ENCODE measurements at regions not wholly inside any gene's neighbourhood (a gene's known extent, or its start where the extent isn't known, plus 50 kb on each side); places are given as distances from the start of the nearest gene placed in this dataset.
"Not testable (repeated sequence)": the region's sequence is repeated elsewhere in the genome, so short reads cannot be mapped to it uniquely, and the experiment has no call there.

DNA sequence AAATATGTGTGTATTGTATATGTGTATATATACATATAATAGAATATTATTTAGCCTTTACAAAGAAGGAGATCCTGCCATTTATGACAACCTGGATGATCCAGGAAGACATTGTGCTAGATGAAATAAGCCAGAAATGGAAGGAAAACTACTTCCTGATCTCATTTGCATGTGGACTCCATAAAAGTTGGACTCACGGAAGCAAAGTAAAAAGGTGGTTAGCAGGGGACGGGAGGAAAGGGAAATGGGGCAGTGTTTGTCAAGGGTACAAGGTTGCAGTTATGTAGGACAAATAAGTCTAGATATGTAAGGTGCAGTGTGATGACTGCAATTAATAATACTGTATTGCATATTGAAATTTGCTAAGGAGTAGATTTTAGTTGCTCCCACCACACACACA, 331.1 kb upstream of the FSTL5 start:
- no peak overlapping the region for H3K27ac ChIP-seq (ENCODE audit: low read depth, low read length)
- no peaks in the 10 kb centered on the region for H3K27me3 ChIP-seq (ENCODE audit: insufficient read depth, low read length)
- no peaks in the 10 kb centered on the region for H3K79me2 ChIP-seq (ENCODE audit: insufficient read depth, low read length)
- TF ChIP-seq, protein P1, sequence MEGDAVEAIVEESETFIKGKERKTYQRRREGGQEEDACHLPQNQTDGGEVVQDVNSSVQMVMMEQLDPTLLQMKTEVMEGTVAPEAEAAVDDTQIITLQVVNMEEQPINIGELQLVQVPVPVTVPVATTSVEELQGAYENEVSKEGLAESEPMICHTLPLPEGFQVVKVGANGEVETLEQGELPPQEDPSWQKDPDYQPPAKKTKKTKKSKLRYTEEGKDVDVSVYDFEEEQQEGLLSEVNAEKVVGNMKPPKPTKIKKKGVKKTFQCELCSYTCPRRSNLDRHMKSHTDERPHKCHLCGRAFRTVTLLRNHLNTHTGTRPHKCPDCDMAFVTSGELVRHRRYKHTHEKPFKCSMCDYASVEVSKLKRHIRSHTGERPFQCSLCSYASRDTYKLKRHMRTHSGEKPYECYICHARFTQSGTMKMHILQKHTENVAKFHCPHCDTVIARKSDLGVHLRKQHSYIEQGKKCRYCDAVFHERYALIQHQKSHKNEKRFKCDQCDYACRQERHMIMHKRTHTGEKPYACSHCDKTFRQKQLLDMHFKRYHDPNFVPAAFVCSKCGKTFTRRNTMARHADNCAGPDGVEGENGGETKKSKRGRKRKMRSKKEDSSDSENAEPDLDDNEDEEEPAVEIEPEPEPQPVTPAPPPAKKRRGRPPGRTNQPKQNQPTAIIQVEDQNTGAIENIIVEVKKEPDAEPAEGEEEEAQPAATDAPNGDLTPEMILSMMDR (IDR thresholded peaks at IDR 0.05; ENCODE audit: extremely low read depth, low read depth, low read length) = no peak
- no peaks in the 10 kb centered on the region for H4K20me1 ChIP-seq (ENCODE audit: insufficient read depth, low read length)
- DNase-seq (ENCODE audit: insufficient read length, low spot score, missing footprints) = no peak
- H3K4me1 ChIP-seq (ENCODE audit: insufficient read depth, low read length) = no peaks in the 10 kb centered on the region
- no peaks in the 10 kb centered on the region for H3K36me3 ChIP-seq (ENCODE audit: insufficient read depth, low read length)
- no peaks in the 10 kb centered on the region for H3K9me3 ChIP-seq (ENCODE audit: low read depth, low read length)
- H3K4me3 ChIP-seq (ENCODE audit: insufficient read depth, low read length) = no peak overlapping the region
- H2AFZ ChIP-seq (ENCODE audit: low read length) = no peak overlapping the region
- no peak overlapping the region for H3K4me2 ChIP-seq (ENCODE audit: insufficient read depth, low read length)

DNA sequence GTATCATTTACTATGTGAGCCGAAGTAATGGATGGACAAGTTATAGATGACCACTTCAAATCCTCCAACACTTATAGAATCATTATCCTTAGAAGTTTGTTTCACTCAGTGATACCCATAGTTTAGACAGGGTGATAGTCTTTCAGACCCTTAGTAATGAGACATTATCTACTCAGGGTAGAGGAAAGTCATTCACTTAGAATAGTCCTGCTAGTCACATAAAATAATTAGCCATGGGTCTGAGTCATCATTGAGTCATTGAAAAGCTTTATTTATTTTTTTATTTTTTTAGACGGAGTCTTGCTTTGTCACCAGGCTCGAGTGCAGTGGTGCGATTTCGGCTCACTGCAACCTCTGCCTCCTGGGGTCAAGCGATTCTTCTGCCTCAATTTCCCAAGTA, 321.7 kb upstream of the FSTL5 start:
- no peak for DNase-seq (ENCODE audit: insufficient read length, low spot score, missing footprints)

GRCh38 chr4:162475246-162475645, 311.4 kb upstream of the FSTL5 start:
- H3K4me2 ChIP-seq (ENCODE audit: insufficient read depth, low read length) = no peak overlapping the region
- TF ChIP-seq, protein P1 (IDR thresholded peaks at IDR 0.05; ENCODE audit: extremely low read depth, low read depth, low read length) = no peak
- no peak for DNase-seq (ENCODE audit: insufficient read length, low spot score, missing footprints)
- no peaks in the 10 kb centered on the region for H3K27me3 ChIP-seq (ENCODE audit: insufficient read depth, low read length)
- no peaks in the 10 kb centered on the region for H3K36me3 ChIP-seq (ENCODE audit: insufficient read depth, low read length)
- H3K4me3 ChIP-seq (ENCODE audit: insufficient read depth, low read length) = no peak overlapping the region
- H3K9me3 ChIP-seq (ENCODE audit: low read depth, low read length) = no peaks in the 10 kb centered on the region
- H3K79me2 ChIP-seq (ENCODE audit: insufficient read depth, low read length) = no peaks in the 10 kb centered on the region
- no peak overlapping the region for H3K27ac ChIP-seq (ENCODE audit: low read depth, low read length)
- no peaks in the 10 kb centered on the region for H4K20me1 ChIP-seq (ENCODE audit: insufficient read depth, low read length)
- no peak overlapping the region for H2AFZ ChIP-seq (ENCODE audit: low read length)
- H3K4me1 ChIP-seq (ENCODE audit: insufficient read depth, low read length) = no peaks in the 10 kb centered on the region

More for the DNA sequence above, 321.7 kb upstream of the FSTL5 start:
- no peaks in the 10 kb centered on the region for H3K4me1 ChIP-seq (ENCODE audit: insufficient read depth, low read length)
- no peak overlapping the region for H3K4me2 ChIP-seq (ENCODE audit: insufficient read depth, low read length)
- no peaks in the 10 kb centered on the region for H3K9me3 ChIP-seq (ENCODE audit: low read depth, low read length)
- TF ChIP-seq, protein P1 (IDR thresholded peaks at IDR 0.05; ENCODE audit: extremely low read depth, low read depth, low read length) = no peak
- no peaks in the 10 kb centered on the region for H3K36me3 ChIP-seq (ENCODE audit: insufficient read depth, low read length)
- H3K4me3 ChIP-seq (ENCODE audit: insufficient read depth, low read length) = no peak overlapping the region
- no peaks in the 10 kb centered on the region for H3K79me2 ChIP-seq (ENCODE audit: insufficient read depth, low read length)
- no peak overlapping the region for H3K27ac ChIP-seq (ENCODE audit: low read depth, low read length)
- no peak overlapping the region for H2AFZ ChIP-seq (ENCODE audit: low read length)
- no peaks in the 10 kb centered on the region for H3K27me3 ChIP-seq (ENCODE audit: insufficient read depth, low read length)
- no peaks in the 10 kb centered on the region for H4K20me1 ChIP-seq (ENCODE audit: insufficient read depth, low read length)

GRCh38 chr4:162469977-162470376, 306.2 kb upstream of the FSTL5 start:
- H4K20me1 ChIP-seq (ENCODE audit: insufficient read depth, low read length) = no peaks in the 10 kb centered on the region
- H3K79me2 ChIP-seq (ENCODE audit: insufficient read depth, low read length) = no peaks in the 10 kb centered on the region
- no peaks in the 10 kb centered on the region for H3K9me3 ChIP-seq (ENCODE audit: low read depth, low read length)
- TF ChIP-seq, protein P1 (IDR thresholded peaks at IDR 0.05; ENCODE audit: extremely low read depth, low read depth, low read length) = no peak
- no peaks in the 10 kb centered on the region for H3K36me3 ChIP-seq (ENCODE audit: insufficient read depth, low read length)
- no peak overlapping the region for H2AFZ ChIP-seq (ENCODE audit: low read length)
- no peaks in the 10 kb centered on the region for H3K27me3 ChIP-seq (ENCODE audit: insufficient read depth, low read length)
- no peaks in the 10 kb centered on the region for H3K4me1 ChIP-seq (ENCODE audit: insufficient read depth, low read length)
- H3K4me3 ChIP-seq (ENCODE audit: insufficient read depth, low read length) = no peak overlapping the region
- no peak for DNase-seq (ENCODE audit: insufficient read length, low spot score, missing footprints)
- no peak overlapping the region for H3K27ac ChIP-seq (ENCODE audit: low read depth, low read length)
- H3K4me2 ChIP-seq (ENCODE audit: insufficient read depth, low read length) = no peak overlapping the region

DNA sequence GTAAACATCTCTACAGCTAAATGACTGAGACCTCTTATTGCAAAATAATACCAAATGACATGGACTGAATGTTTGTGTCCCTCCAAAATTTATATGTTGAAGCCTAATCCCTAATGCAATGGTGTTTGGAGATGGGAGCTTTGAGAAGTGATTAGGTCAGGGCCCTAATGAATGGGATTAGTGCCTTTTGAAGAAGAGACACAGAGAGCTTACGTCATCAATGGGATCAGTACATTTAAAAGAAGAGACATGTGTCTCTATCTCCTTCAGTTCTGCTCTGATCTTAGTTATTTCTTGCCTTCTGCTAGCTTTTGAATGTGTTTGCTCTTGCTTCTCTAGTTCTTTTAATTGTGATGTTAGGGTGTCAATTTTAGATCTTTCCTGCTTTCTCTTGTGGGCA, 301.6 kb upstream of the FSTL5 start:
- H3K4me1 ChIP-seq (ENCODE audit: insufficient read depth, low read length); H2AFZ ChIP-seq (ENCODE audit: low read length); H3K4me3 ChIP-seq (ENCODE audit: insufficient read depth, low read length); H3K79me2 ChIP-seq (ENCODE audit: insufficient read depth, low read length); H4K20me1 ChIP-seq (ENCODE audit: insufficient read depth, low read length); H3K36me3 ChIP-seq (ENCODE audit: insufficient read depth, low read length); H3K27me3 ChIP-seq (ENCODE audit: insufficient read depth, low read length); H3K9me3 ChIP-seq (ENCODE audit: low read depth, low read length); DNase-seq (ENCODE audit: insufficient read length, low spot score, missing footprints); H3K4me2 ChIP-seq (ENCODE audit: insufficient read depth, low read length); H3K27ac ChIP-seq (ENCODE audit: low read depth, low read length): not testable (repeated sequence)
